Endothelial cell of umbilical vein (primary cell): ENCODE measurements at regions not wholly inside any gene's neighbourhood (a gene's known extent, or its start where the extent isn't known, plus 50 kb on each side); places are given as distances from the start of the nearest gene placed in this dataset.

Experiments used
- BruUV-seq: library from RNA; stranded (reverse); fragments of 400-500 nt; replicated peaks from 2 replicates; lab custom pipeline; 2021; lab: Mats Ljungman, UMichigan
- CTCF ChIA-PET: fragments of 300-600, 350-600 bp; sonication (Branson Sonifier 250); formaldehyde crosslinking; loops from one replicate; lab custom pipeline; 2021; ENCODE audit warnings: antibody characterized with exemption, inconsistent platforms; lab: Charles Lee
- POLR2A ChIA-PET: fragments of 300-600, 350-600 bp; sonication (Branson Sonifier 250); formaldehyde crosslinking; loops from one replicate; lab custom pipeline; 2021; ENCODE audit warnings: antibody characterized with exemption, inconsistent platforms; lab: Charles Lee
- DNase-seq: peaks from one replicate; pipeline ENCODE4 v3.0.0-alpha.2; 2011; ENCODE audit warnings: low read depth, low spot score
- FAIRE-seq: peaks from 2 replicates; lab custom pipeline; 2011; peaks lifted over from hg19 to GRCh38; lab: Jason Lieb, UNC
- H2AFZ ChIP-seq: 2 replicates; pipeline ENCODE4 v1.6.0; 2012; ENCODE audit warnings: low read depth, low read length, control low read depth, inconsistent platforms
- H3K27ac ChIP-seq: 2 replicates; pipeline ENCODE4 v1.5.1; 2011; ENCODE audit warnings: low read depth, mild to moderate bottlenecking, control low read depth, low read length, moderate library complexity; ENCODE audit not compliant: insufficient read depth
- H3K27me3 ChIP-seq, 2 experiments: 2 replicates each; pipeline versions ENCODE4 v1.6.0 to v1.6.1; 2011; ENCODE audit warnings: low read length in 2 of 2, mixed read lengths in 1 of 2; ENCODE audit not compliant: control insufficient read depth in 2 of 2, insufficient read depth in 2 of 2
- H3K36me3 ChIP-seq, 2 experiments: 2 replicates in 1 of 2; 3 replicates in 1 of 2; pipeline ENCODE4 v1.5.1; 2011; ENCODE audit warnings: low read length in 2 of 2, mild to moderate bottlenecking in 1 of 2, moderate library complexity in 1 of 2; ENCODE audit not compliant: control insufficient read depth in 2 of 2, insufficient read depth in 2 of 2; ENCODE audit errors: extremely low read depth in 1 of 2
- H3K4me1 ChIP-seq: 3 replicates; pipeline ENCODE4 v1.5.1; 2011; ENCODE audit warnings: mild to moderate bottlenecking, low read length; ENCODE audit not compliant: control insufficient read depth, insufficient read depth; ENCODE audit errors: extremely low read depth
- H3K4me2 ChIP-seq: 2 replicates; pipeline ENCODE4 v1.6.1; 2011; ENCODE audit warnings: low read length, control low read depth, mixed read lengths; ENCODE audit not compliant: insufficient read depth
- H3K4me3 ChIP-seq, 3 experiments: fragments of 200-600 bp in 1 of 3; sonication (generic), shearing (Covaris generic) in 1 of 3; replicated peaks in 1 of 3; 2 replicates each; pipeline ENCODE4 v1.5.1; 2011 to 2016; ENCODE audit warnings: control low read depth in 3 of 3, low read length in 3 of 3, mild to moderate bottlenecking in 2 of 3, inconsistent platforms in 1 of 3, low read depth in 1 of 3, moderate library complexity in 1 of 3; ENCODE audit not compliant: insufficient read depth in 1 of 3
- H3K79me2 ChIP-seq: 2 replicates; pipeline ENCODE4 v1.6.0; 2012; ENCODE audit warnings: low read length, inconsistent platforms; ENCODE audit not compliant: control insufficient read depth, insufficient read depth
- H3K9ac ChIP-seq: replicated peaks from 2 replicates; pipeline ENCODE3; 2011; ENCODE audit warnings: low read length, control low read depth; ENCODE audit not compliant: insufficient read depth; ENCODE audit errors: extremely low read depth
- H3K9me1 ChIP-seq: replicated peaks from 3 replicates; pipeline ENCODE4 v1.6.0; 2011; ENCODE audit warnings: mild to moderate bottlenecking, low read length; ENCODE audit not compliant: control insufficient read depth, insufficient read depth; ENCODE audit errors: extremely low read depth
- H3K9me3 ChIP-seq: replicated peaks from 2 replicates; pipeline ENCODE4 v1.5.1; 2012; ENCODE audit warnings: low read length, inconsistent platforms; ENCODE audit not compliant: control insufficient read depth, insufficient read depth
- H4K20me1 ChIP-seq: replicated peaks from 2 replicates; pipeline ENCODE3; 2011; ENCODE audit warnings: mild to moderate bottlenecking, low read length; ENCODE audit not compliant: control insufficient read depth, insufficient read depth; ENCODE audit errors: extremely low read depth
- CTCF ChIP-seq, 2 donors: IDR thresholded peaks; 1 replicate in 1 of 2; 2 replicates in 1 of 2; pipeline ENCODE4 v1.5.1; 2011; ENCODE audit warnings: low read length in 2 of 2, mild to moderate bottlenecking in 2 of 2, moderate library complexity in 2 of 2, control low read depth in 1 of 2, inconsistent platforms in 1 of 2, low read depth in 1 of 2; ENCODE audit not compliant: insufficient read depth in 1 of 2; ENCODE audit errors: extremely low read depth in 1 of 2
- EZH2 ChIP-seq: IDR thresholded peaks from 2 replicates; pipeline ENCODE4 v1.6.1; 2012; ENCODE audit warnings: borderline replicate concordance, low read depth, mild to moderate bottlenecking, moderate library complexity, low read length, inconsistent platforms; ENCODE audit not compliant: severe bottlenecking
- FOS ChIP-seq: IDR thresholded peaks from 2 replicates; pipeline ENCODE4 v1.6.1; 2011; ENCODE audit warnings: mild to moderate bottlenecking, low read length, moderate library complexity, borderline replicate concordance; ENCODE audit not compliant: insufficient read depth
- GATA2 ChIP-seq: IDR thresholded peaks from 2 replicates; pipeline ENCODE4 v1.7.0; 2011; ENCODE audit warnings: low read depth, mild to moderate bottlenecking, moderate library complexity, mixed read lengths, low read length; ENCODE audit not compliant: insufficient read length, insufficient read depth
- JUN ChIP-seq: IDR thresholded peaks from 2 replicates; pipeline ENCODE4 v1.6.1; 2011; ENCODE audit warnings: borderline replicate concordance, low read depth; ENCODE audit not compliant: insufficient read length, insufficient read depth
- MAX ChIP-seq: IDR thresholded peaks from 2 replicates; pipeline ENCODE4 v1.6.1; 2011; ENCODE audit not compliant: insufficient read depth, insufficient read length
- MYC ChIP-seq: IDR thresholded peaks from one replicate; pipeline ENCODE4 v1.6.1; 2011; ENCODE audit warnings: mild to moderate bottlenecking, low read depth, low read length
- POLR2A ChIP-seq: IDR thresholded peaks from 2 replicates; pipeline ENCODE4 v1.6.1; 2012; ENCODE audit warnings: low read depth, mild to moderate bottlenecking, control low read depth, low read length
- POLR2AphosphoS5 ChIP-seq: IDR thresholded peaks from 2 replicates; pipeline ENCODE4 v1.6.1; 2012; ENCODE audit warnings: low read depth, mild to moderate bottlenecking, control low read depth, low read length, moderate library complexity; ENCODE audit not compliant: insufficient read depth
- dilution Hi-C: fragments of 300-500 bp; cut with MboI; formaldehyde crosslinking; loops from one replicate; pipeline ENCODE4 v1.15.0; 2019; ENCODE audit warnings: low sequenced_read_pairs; ENCODE audit not compliant: extremely low pct_ligation_motif_present
- intact Hi-C: fragments of 100-400 bp; cut with micrococcal nuclease; formaldehyde crosslinking; loops from one replicate; pipeline ENCODE4 v1.10.0; 2022

- CTCF ChIA-PET = interaction anchor here (1.2 to 1.9 kb wide), 4 partner anchors 13 to 160 kb away, joined by 3 to 4 read pairs (median 4); no protein-coding TSS in a partner anchor
- H3K9ac ChIP-seq = no peak overlapping the region
Measured at GRCh38 chr12:28802706-28803438, 346.2 kb upstream of the FAR2 start.

More at GRCh38 chr12:28802706-28803438, 346.2 kb upstream of the FAR2 start:
- H3K27ac ChIP-seq = no peak overlapping the region
- DNase-seq = no peak
- H4K20me1 ChIP-seq = no peaks in the 10 kb centered on the region
- H2AFZ ChIP-seq = no peak overlapping the region
- H3K4me1 ChIP-seq = no peaks in the 10 kb centered on the region
- dilution Hi-C loops = no loop called here
- H3K9me3 ChIP-seq = no peaks in the 10 kb centered on the region
- FAIRE-seq = no peak
- no TSS peak for BruUV-seq
- no peak for TF ChIP-seq JUN
- TF ChIP-seq GATA2 = no peak
- no peak for TF ChIP-seq MAX
- TF ChIP-seq FOS = no peak
- TF ChIP-seq EZH2 = no peak
- no peak for TF ChIP-seq POLR2AphosphoS5
- TF ChIP-seq MYC = no peak
- no peak for TF ChIP-seq POLR2A
- no peak for TF ChIP-seq CTCF (IDR thresholded peaks at IDR 0.05; ENCODE audit: extremely low read depth in 1 of 2, insufficient read depth in 1 of 2, low read depth in 1 of 2, low read length in 2 of 2)
- H3K9me1 ChIP-seq = no peaks in the 10 kb centered on the region
- intact Hi-C loops = no loop called here
- no peaks in the 10 kb centered on the region for H3K36me3 ChIP-seq
- H3K4me3 ChIP-seq = no peak overlapping the region
- no peak overlapping the region for H3K4me2 ChIP-seq
- no peaks in the 10 kb centered on the region for H3K79me2 ChIP-seq
- no peaks in the 10 kb centered on the region for H3K27me3 ChIP-seq
- POLR2A ChIA-PET = interaction anchor here (0.7 kb wide), 1 partner anchor 567 kb away, joined by 3 read pairs; no protein-coding TSS in a partner anchor
